Smooth muscle cell (in vitro differentiated cells): ENCODE measurements at regions not wholly inside any gene's neighbourhood (a gene's known extent, or its start where the extent isn't known, plus 50 kb on each side); places are given as distances from the start of the nearest gene placed in this dataset.
"Not testable (repeated sequence)": the region's sequence is repeated elsewhere in the genome, so short reads cannot be mapped to it uniquely, and the experiment has no call there.

Source experiments
- DNase-seq: peaks from one replicate; lab custom pipeline; 2025; ENCODE audit not compliant: unreplicated experiment; lab: John Stamatoyannopoulos, UW
- H2AFZ ChIP-seq: fragments of 200-600 bp; sonication (generic); 2 replicates; pipeline ENCODE4 v1.6.0; 2016; ENCODE audit warnings: antibody characterized with exemption, low read depth, mild to moderate bottlenecking
- H3F3A ChIP-seq: fragments of 200-600 bp; sonication (generic); 2 replicates; pipeline ENCODE4 v1.6.0; 2017; ENCODE audit warnings: antibody characterized with exemption, low read depth
- H3K27ac ChIP-seq: fragments of 200-600 bp; sonication (generic); 2 replicates; pipeline ENCODE4 v1.5.1; 2016; ENCODE audit warnings: low read depth, mild to moderate bottlenecking
- H3K27me3 ChIP-seq: fragments of 200-600 bp; sonication (generic); 2 replicates; pipeline ENCODE4 v1.6.1; 2016; ENCODE audit warnings: low read depth, mild to moderate bottlenecking
- H3K36me3 ChIP-seq: fragments of 200-600 bp; sonication (generic); 2 replicates; pipeline ENCODE4 v1.5.1; 2016; ENCODE audit warnings: low read depth
- H3K4me1 ChIP-seq: fragments of 200-600 bp; sonication (generic); 2 replicates; pipeline ENCODE4 v1.5.1; 2016; ENCODE audit warnings: low read depth
- H3K4me2 ChIP-seq: fragments of 200-600 bp; sonication (generic); 2 replicates; pipeline ENCODE4 v1.6.0; 2016; ENCODE audit warnings: mild to moderate bottlenecking
- H3K4me3 ChIP-seq: fragments of 200-600 bp; sonication (generic); 2 replicates; pipeline ENCODE4 v1.5.1; 2016; ENCODE audit warnings: mild to moderate bottlenecking
- H3K79me2 ChIP-seq: fragments of 200-600 bp; sonication (generic); 2 replicates; pipeline ENCODE4 v1.6.0; 2016; ENCODE audit warnings: low read depth, mild to moderate bottlenecking
- H3K9ac ChIP-seq: fragments of 200-600 bp; sonication (generic); 2 replicates; pipeline ENCODE4 v1.6.0; 2016; ENCODE audit warnings: low read depth
- H3K9me3 ChIP-seq: fragments of 200-600 bp; sonication (generic); replicated peaks from 2 replicates; pipeline ENCODE4 v1.5.1; 2016; ENCODE audit warnings: low read depth
- H4K20me1 ChIP-seq: fragments of 200-600 bp; sonication (generic); 2 replicates; pipeline ENCODE4 v1.6.0; 2016; ENCODE audit warnings: low read depth
- WGBS: methylation state at CpG from one replicate; pipeline ENCODE4 v1.1.7; 2016; ENCODE audit warnings: low lambda C conversion rate; 5-methylcytosine and 5-hydroxymethylcytosine counted together
- TF ChIP-seq, protein P1 (sequence below): fragments of 200-600 bp; sonication (generic); IDR thresholded peaks from 2 replicates; pipeline ENCODE4 v1.5.1; 2017; ENCODE audit warnings: borderline replicate concordance, mild to moderate bottlenecking, antibody characterized with exemption; ENCODE audit not compliant: insufficient read depth, poor library complexity, severe bottlenecking

DNA sequence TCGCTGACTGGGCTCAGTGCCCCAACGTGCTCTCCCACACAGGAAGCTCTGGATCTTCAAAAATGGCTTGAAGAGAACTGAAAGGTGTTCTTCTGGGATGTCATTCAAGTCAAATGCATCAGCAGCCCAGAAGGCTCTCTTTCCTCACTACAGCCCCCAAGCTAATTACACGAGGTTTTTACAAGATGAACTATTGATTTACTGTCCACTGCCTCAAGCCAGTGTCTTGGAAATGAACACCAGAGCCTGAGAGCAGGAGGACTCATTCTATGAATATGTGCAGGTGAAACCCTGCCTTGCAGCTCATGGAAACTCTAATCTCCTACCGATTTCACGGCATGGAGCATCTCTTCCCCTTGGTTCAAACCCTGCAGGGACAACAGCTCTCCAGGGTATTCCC lies 98.9 kb upstream of the CST7 start:
- Histone ChIP-seq H3K27me3 (no peaks in the 10 kb centered on the region), H3F3A (no peaks in the 10 kb centered on the region), H2AFZ (no peak overlapping the region), H3K36me3 (no peaks in the 10 kb centered on the region), H3K9me3 (no peaks in the 10 kb centered on the region), H3K4me3 (no peak overlapping the region), H3K4me2 (no peak overlapping the region), H3K9ac (no peak overlapping the region), H3K4me1 (no peaks in the 10 kb centered on the region), H3K79me2 (no peaks in the 10 kb centered on the region), H3K27ac (no peak overlapping the region), H4K20me1 (no peaks in the 10 kb centered on the region)
- no peak for DNase-seq
- WGBS, result 79% methylated on average over 5 of the region's 5 CpGs
- TF ChIP-seq, protein P1, sequence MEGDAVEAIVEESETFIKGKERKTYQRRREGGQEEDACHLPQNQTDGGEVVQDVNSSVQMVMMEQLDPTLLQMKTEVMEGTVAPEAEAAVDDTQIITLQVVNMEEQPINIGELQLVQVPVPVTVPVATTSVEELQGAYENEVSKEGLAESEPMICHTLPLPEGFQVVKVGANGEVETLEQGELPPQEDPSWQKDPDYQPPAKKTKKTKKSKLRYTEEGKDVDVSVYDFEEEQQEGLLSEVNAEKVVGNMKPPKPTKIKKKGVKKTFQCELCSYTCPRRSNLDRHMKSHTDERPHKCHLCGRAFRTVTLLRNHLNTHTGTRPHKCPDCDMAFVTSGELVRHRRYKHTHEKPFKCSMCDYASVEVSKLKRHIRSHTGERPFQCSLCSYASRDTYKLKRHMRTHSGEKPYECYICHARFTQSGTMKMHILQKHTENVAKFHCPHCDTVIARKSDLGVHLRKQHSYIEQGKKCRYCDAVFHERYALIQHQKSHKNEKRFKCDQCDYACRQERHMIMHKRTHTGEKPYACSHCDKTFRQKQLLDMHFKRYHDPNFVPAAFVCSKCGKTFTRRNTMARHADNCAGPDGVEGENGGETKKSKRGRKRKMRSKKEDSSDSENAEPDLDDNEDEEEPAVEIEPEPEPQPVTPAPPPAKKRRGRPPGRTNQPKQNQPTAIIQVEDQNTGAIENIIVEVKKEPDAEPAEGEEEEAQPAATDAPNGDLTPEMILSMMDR, result no peak

DNA sequence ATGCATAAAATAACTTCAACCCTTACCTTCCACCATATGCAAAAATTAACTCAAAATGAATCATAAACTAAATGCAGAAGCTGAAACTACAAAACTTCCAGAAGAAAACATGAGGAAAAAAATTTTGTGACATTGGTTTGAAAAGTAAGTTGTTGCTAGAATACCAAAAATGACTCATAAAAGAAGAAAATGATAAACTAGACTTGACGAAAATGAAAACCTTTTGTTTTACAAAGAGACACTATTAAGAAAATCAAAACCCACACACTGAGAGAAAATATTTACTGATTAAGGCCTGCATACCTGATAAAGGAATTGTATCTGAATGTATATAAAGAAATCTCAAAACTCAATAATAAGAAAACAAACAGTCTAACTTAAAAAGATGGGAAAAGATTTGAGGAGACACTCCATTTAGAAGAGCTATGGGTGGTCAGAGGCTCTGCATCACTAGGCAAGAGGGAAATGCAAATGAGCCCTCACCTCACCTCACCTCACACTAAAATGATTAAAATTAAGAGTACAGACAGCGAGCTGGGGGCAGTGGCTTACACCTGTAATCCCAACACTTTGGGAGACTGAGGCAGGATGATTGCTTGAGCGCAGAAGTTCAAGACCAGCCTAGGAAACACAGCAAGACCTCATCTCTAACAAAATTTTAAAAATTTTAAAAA lies 97.6 kb upstream of the CST7 start:
- Histone ChIP-seq H3K36me3 (no peaks in the 10 kb centered on the region), H3K4me1 (no peaks in the 10 kb centered on the region), H3K27ac (no peak overlapping the region), H3K27me3 (no peaks in the 10 kb centered on the region), H3K4me2 (no peak overlapping the region), H3F3A (no peaks in the 10 kb centered on the region), H3K79me2 (no peaks in the 10 kb centered on the region), H3K4me3 (no peak overlapping the region), H2AFZ (no peak overlapping the region), H3K9me3 (no peaks in the 10 kb centered on the region), H4K20me1 (no peaks in the 10 kb centered on the region), H3K9ac (no peak overlapping the region)
- TF ChIP-seq, protein P1, result no peak
- no peak for DNase-seq
- WGBS, result 81% methylated on average over 3 of the region's 3 CpGs

DNA sequence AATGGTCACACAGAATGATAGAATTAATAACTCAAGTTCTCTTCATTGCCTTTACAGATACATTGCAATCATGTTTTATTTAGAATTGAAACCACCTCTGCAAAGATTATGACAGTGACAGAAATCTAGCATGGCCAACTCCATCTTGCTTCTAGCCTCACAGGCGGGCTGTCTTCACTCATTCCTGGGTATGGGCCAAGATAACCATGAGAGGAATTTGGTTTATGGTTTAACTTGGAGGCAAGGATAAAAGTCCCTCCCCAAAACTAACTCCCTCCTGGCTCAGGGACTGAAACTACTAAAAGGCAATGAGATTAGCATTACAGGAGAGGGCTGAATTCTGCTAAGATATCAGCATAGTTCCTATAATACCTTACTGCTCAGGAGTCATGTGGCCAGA lies 95.2 kb upstream of the CST7 start:
- H3K27me3 ChIP-seq, result no peaks in the 10 kb centered on the region
- H2AFZ ChIP-seq, result no peak overlapping the region
- no peaks in the 10 kb centered on the region for H3K36me3 ChIP-seq
- H3K4me2 ChIP-seq, result no peak overlapping the region
- no peaks in the 10 kb centered on the region for H3K4me1 ChIP-seq
- no peaks in the 10 kb centered on the region for H3K79me2 ChIP-seq
- no peak overlapping the region for H3K4me3 ChIP-seq
- no peak overlapping the region for H3K27ac ChIP-seq
- 48% methylated on average over 1 of the region's 1 CpG for WGBS
- no peaks in the 10 kb centered on the region for H3K9me3 ChIP-seq
- TF ChIP-seq, protein P1, result no peak
- no peak for DNase-seq
- no peak overlapping the region for H3K9ac ChIP-seq
- H3F3A ChIP-seq, result no peaks in the 10 kb centered on the region
- no peaks in the 10 kb centered on the region for H4K20me1 ChIP-seq

DNA sequence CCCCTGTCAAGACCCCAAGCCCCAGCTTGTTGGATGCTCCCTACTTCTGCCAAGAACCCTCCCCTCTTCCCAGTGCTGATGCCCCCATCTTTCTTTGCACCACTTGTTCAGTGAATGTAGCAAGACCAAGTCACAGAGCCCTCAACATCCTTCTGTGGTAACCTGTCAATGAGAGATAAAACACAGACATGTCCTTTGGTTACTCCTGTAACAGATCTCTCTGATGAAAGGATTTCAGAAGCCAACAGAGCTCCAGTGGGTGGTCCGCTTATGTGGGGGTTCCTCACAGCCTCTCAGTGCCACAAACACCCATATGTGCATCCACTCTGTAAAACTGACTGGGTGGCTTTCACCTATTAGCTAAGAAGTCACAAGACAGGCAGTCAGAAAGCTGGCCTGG lies 93.2 kb upstream of the CST7 start:
- no peak overlapping the region for H2AFZ ChIP-seq
- no peak overlapping the region for H3K9ac ChIP-seq
- no peak overlapping the region for H3K4me2 ChIP-seq
- no peak for DNase-seq
- TF ChIP-seq, protein P1, result no peak
- no peaks in the 10 kb centered on the region for H3K27me3 ChIP-seq
- no peaks in the 10 kb centered on the region for H4K20me1 ChIP-seq
- H3K9me3 ChIP-seq, result no peaks in the 10 kb centered on the region
- H3K4me3 ChIP-seq, result no peak overlapping the region
- no peaks in the 10 kb centered on the region for H3K4me1 ChIP-seq
- H3K27ac ChIP-seq, result no peak overlapping the region
- no peaks in the 10 kb centered on the region for H3K79me2 ChIP-seq
- 89% methylated on average over 1 of the region's 1 CpG for WGBS
- H3K36me3 ChIP-seq, result no peaks in the 10 kb centered on the region
- no peaks in the 10 kb centered on the region for H3F3A ChIP-seq

DNA sequence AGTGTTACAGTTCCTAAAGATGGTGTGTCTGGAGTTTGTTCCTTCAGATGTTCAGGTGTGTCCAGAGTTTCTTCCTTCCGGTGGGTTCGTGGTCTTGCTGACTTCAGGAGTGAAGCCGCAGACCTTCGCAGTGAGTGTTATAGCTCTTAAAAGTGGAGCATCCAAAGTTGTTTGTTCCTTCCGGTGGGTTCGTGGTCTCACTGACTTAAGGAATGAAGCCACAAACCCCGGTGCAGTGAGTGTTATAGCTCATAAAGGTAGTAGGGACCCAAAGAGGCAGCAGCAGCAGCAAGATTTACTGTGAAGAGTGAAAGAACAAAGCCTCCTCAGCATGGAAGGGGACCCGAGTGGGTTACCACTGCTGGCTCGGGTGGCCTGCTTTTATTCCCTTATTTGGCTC lies 90.6 kb upstream of the CST7 start:
- H3K9ac ChIP-seq, H3K27ac ChIP-seq, H2AFZ ChIP-seq, H3K4me1 ChIP-seq, H3K9me3 ChIP-seq, H3K4me2 ChIP-seq, H3K36me3 ChIP-seq, H4K20me1 ChIP-seq, H3K27me3 ChIP-seq, H3K79me2 ChIP-seq, H3K4me3 ChIP-seq, H3F3A ChIP-seq, DNase-seq: not testable (repeated sequence)
- 83% methylated on average over 9 of the region's 9 CpGs for WGBS
